ENCODE measurements at regions not wholly inside any gene's neighbourhood (a gene's known extent, or its start where the extent isn't known, plus 50 kb on each side); places are given as distances from the start of the nearest gene placed in this dataset.

- DNase-seq (peak in 1 of 4 donors; percentile 53), ATAC-seq (no peak)
- intact Hi-C loops (cut with DNase I) = no loop called here
- no peak overlapping the region for H3K4me3 ChIP-seq
- no peak overlapping the region for H3K27ac ChIP-seq
- H3K36me3 ChIP-seq = no peaks in the 10 kb centered on the region
- H3K4me1 ChIP-seq = no peaks in the 10 kb centered on the region
- no peaks in the 10 kb centered on the region for H3K27me3 ChIP-seq
- TF ChIP-seq CTCF (IDR thresholded peaks at IDR 0.05) = no peak
- peaks cover 0 to 10% of the 10 kb centered on the region in 2 donors for H3K9me3 ChIP-seq
Measured at GRCh38 chr6:126143761-126144251, 157.5 kb downstream of the TRMT11 start.

- intact Hi-C loops (cut with DNase I) = no loop called here
- no peak for ATAC-seq
- Histone ChIP-seq H3K36me3 (no peaks in the 10 kb centered on the region), H3K9me3 (peaks cover 0 to under 1% of the 10 kb centered on the region in 2 donors), H3K27ac (no peak overlapping the region), H3K4me3 (no peak overlapping the region), H3K27me3 (no peaks in the 10 kb centered on the region), H3K4me1 (no peaks in the 10 kb centered on the region)
- no peak for DNase-seq
- TF ChIP-seq CTCF (IDR thresholded peaks at IDR 0.05) = no peak
Measured at GRCh38 chr6:126145351-126145750, 159.0 kb downstream of the TRMT11 start.

GRCh38 chr6:126147291-126147815, 161.0 kb downstream of the TRMT11 start:
- no peak overlapping the region for H3K27ac ChIP-seq
- intact Hi-C loops (cut with DNase I) = no loop called here
- ATAC-seq (no peak), DNase-seq (no peak)
- no peaks in the 10 kb centered on the region for H3K27me3 ChIP-seq
- H3K4me1 ChIP-seq = no peaks in the 10 kb centered on the region
- H3K4me3 ChIP-seq = no peak overlapping the region
- no peaks in the 10 kb centered on the region for H3K36me3 ChIP-seq
- no peaks in the 10 kb centered on the region for H3K9me3 ChIP-seq
- no peak for TF ChIP-seq CTCF (IDR thresholded peaks at IDR 0.05)

- H3K4me1 ChIP-seq = no peaks in the 10 kb centered on the region
- intact Hi-C loops (cut with DNase I) = no loop called here
- H3K27me3 ChIP-seq = no peaks in the 10 kb centered on the region
- H3K27ac ChIP-seq = no peak overlapping the region
- no peak for DNase-seq
- no peak for ATAC-seq
- H3K36me3 ChIP-seq = no peaks in the 10 kb centered on the region
- TF ChIP-seq CTCF (IDR thresholded peaks at IDR 0.05) = no peak
- no peaks in the 10 kb centered on the region for H3K9me3 ChIP-seq
- H3K4me3 ChIP-seq = no peak overlapping the region
Measured at GRCh38 chr6:126148853-126149252, 162.5 kb downstream of the TRMT11 start.

GRCh38 chr6:126152372-126152745, 166.0 kb downstream of the TRMT11 start:
- Histone ChIP-seq H3K36me3 (no peaks in the 10 kb centered on the region), H3K4me3 (no peak overlapping the region), H3K4me1 (no peaks in the 10 kb centered on the region), H3K27ac (no peak overlapping the region), H3K27me3 (no peaks in the 10 kb centered on the region), H3K9me3 (no peaks in the 10 kb centered on the region)
- no peak for DNase-seq
- intact Hi-C loops (cut with DNase I) = no loop called here
- TF ChIP-seq CTCF (IDR thresholded peaks at IDR 0.05) = no peak
- ATAC-seq = no peak
